AG09319 (cell line): ENCODE measurements at regions not wholly inside any gene's neighbourhood (a gene's known extent, or its start where the extent isn't known, plus 50 kb on each side); places are given as distances from the start of the nearest gene placed in this dataset.

Experiments used
- DNase-seq: peaks from one replicate; pipeline ENCODE4 v3.0.0-alpha.2; 2010; ENCODE audit warnings: low read depth; ENCODE audit errors: extremely low read depth
- CTCF ChIP-seq: IDR thresholded peaks from 2 replicates; pipeline ENCODE4 v1.5.1; 2011; ENCODE audit warnings: low read depth, mild to moderate bottlenecking, inconsistent platforms, low read length, moderate library complexity

DNA sequence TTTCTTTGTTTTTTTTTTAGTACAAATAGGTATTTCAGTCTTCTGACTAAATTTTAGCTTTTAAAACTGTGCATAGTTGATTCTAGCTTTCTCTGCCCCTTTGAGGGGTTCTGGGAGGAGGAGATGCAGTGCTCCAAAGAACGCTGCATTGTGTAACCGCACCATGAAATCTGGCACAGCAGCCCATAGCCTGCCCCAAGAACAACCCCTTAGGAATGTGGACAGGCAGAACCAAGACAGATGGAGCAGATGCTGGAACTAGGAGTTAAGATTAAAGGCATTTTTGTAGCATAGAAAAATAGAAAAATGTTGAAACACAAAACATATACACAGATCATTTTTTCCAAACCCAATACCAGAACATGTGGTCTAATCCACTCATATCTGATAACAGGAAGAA lies 187.5 kb downstream of the SCG2 start:
- peak; percentile 49 for DNase-seq
- no peak for TF ChIP-seq CTCF

DNA sequence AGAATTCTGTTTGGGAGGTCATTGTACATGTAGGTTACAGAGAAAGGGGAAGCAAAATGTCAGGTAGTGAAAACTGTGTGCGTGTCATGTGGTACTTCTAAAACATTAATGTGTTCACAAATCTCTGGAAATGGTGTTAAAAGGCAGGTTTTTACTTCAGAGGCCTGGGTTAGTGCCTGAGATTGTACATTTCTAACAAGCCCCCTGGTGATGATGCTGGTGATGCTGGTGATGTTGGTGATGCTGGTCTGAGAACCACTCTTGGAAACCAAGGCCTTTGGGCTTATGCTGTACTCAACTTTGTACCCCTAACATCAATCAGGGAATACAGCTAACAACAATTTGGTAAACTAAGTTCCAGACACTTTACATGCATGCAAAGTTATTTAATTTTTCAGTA lies 187.1 kb downstream of the SCG2 start:
- no peak for DNase-seq
- no peak for TF ChIP-seq CTCF

- no peak for DNase-seq
Observed at GRCh38 chr2:223416815-223417610, 185.1 kb downstream of the SCG2 start.

GRCh38 chr2:223418131-223418530 lies 184.0 kb downstream of the SCG2 start:
- no peak for TF ChIP-seq CTCF
- no peak for DNase-seq

More at GRCh38 chr2:223416815-223417610, 185.1 kb downstream of the SCG2 start:
- no peak for TF ChIP-seq CTCF

DNA sequence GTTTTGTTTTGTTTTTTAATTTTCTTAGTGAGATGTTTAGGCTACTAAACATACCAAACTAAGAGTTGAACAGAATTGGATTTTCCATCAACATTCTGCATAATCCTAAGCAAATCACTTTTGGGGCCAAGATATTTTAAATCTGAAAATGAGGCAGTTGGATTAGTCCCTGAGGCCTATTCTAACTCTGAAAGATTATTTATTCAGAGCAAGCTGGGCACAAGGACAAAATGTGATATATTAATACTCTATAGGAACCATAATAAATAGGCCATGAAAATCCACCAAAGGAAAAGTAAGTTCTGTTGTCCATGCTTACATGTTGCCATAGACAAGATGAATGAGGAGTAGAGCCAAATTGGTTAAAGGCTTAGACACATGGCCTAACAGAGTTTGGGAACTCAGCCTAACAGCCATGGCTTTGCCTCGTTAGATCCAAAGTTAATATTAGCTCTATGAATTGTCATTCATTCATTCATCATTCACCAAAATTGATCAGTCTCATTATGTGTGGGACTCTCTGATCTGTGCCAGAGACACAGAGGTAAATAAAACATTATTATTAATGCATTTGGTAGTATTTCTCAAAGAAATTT lies 183.5 kb downstream of the SCG2 start:
- no peak for TF ChIP-seq CTCF
- DNase-seq: no peak

DNA sequence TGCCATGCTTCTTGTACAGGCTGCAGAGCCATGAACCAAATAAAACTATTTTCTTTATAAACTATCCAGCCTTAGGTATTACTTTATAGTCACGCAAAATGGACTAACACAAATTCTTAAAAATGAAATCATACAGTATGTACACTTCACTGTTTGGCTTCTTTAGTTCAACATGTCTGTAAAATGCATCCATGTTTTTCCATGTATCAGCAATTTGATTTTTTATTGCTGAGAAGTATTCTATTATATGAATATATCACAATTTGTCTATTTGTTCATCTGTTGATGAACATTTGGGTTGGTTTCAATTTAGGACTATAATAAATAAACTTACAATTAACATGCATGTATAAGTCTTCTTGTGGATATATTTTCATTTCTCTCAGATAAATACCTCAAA lies 182.1 kb downstream of the SCG2 start:
- DNase-seq: no peak
- no peak for TF ChIP-seq CTCF

DNA sequence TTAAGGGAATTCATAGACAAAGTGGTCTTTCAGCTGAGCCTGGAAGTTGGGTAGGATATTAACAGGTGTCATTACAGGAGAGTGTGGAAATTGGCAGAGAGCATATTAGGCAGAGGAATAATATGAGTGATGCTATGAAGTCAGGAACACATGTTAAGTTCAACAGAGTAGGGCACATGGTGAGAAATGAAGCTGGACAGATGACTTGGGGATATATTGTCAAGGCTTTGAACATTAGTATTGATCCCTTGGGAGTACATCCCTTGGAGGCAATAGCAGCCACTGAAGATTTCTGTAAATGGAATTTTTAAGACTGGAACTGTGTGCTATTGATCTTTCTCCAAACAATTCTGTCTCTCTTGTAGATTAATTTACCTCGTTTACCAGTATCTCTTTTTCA lies 170.7 kb downstream of the SCG2 start:
- TF ChIP-seq CTCF: no peak
- no peak for DNase-seq
